NCI-H1092 treated with DMSO at 0.1 percent for 48 hours (cell line): ENCODE measurements at regions not wholly inside any gene's neighbourhood (a gene's known extent, or its start where the extent isn't known, plus 50 kb on each side); places are given as distances from the start of the nearest gene placed in this dataset.

Source experiments
- DNase-seq: peaks from one replicate; lab custom pipeline; 2025; lab: John Stamatoyannopoulos, UW

DNA sequence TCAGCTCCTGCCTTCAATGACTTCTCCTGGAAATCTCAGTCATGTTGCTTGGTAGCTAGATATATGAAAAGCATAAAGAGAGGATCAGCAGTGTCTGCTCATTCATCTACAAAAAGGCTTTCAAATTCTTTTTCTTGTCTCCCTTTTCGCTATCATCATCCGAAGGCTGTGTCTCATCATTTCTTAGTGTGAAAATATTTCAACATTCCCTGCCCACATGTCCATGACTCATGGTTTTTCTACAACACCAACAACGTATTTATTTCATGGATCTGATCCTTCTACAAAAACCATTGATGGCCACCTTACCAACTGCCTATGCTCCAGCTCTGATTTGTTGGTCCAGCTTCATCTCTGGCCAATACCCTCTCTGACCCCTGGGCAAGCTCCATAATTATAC is 472.5 kb upstream of the GHITM start:
- no peak for DNase-seq

DNA sequence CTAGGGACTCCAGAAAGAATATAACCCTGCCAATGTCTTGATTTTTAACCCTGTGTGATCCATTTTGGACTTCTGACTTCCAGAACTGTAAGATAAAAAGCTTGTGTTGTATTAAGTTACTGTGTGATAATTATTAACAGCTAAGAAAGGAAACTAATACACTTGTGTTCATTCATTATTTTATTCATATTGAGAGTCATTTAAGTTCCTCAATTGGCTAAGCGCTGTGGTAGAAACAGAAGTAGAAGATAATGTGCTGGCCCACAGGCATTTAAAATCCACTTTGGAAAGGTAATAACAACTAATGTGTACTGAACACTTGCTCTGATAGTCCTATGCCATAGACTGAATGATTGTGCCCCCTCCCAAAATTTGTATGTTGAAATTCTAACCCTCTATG is 471.7 kb upstream of the GHITM start:
- no peak for DNase-seq

DNA sequence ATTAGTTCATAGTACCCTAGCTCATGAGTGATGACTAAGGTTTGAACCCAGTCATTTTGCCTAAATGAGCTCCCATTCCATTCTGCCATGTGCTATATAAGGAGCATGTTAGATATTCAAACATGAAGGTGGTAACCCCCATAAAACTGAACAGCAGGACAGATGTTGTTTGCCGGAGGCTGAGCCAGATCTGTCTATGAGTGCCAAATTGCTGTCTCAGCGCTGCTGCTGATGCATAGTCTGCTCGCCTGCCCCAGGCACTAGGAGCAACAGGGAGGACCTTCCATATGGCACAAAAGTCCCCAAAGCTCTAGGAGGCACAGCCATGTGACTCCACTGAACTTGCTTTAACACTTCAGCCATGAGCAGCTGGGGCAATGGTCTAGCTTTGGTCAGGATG is 466.0 kb upstream of the GHITM start:
- DNase-seq: no peak

DNA sequence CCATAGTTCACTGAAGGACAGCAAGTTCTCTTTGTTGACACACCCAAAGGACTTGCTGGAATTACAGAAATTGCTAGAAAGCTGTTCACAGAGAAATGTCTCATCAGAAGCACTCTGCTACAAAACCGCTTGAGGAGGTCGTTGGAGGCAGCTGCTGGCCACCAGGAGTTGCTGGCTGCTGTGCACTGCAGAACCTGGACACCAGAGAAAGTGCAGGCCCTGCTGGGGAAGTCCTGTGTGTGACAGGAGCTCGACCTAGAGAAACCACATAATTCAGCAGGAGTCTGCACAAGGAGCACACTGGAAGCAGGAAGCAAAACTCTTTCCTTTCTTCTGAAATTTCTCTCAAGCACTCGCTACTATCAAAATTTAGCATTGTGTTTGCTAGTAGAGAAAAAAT is 461.5 kb upstream of the GHITM start:
- DNase-seq: no peak

DNA sequence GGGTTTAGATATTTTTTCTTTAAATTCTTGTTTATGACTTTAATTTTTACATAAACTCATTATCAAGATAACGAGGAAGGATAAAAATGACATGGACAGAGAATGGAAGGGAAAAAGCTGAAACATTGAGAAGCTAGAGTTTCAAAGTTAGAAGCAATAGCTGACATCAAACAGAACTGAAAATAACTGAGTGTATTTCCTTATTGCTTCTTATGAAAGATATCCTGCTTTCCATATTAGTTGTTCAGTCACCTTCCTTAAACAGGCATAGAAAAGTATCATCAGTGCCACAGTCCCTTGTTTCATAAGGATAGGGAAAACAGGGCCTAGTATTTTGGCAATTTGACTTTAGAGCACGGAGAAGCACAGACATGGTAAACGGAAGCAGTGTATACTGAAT is 460.5 kb upstream of the GHITM start:
- DNase-seq: no peak

DNA sequence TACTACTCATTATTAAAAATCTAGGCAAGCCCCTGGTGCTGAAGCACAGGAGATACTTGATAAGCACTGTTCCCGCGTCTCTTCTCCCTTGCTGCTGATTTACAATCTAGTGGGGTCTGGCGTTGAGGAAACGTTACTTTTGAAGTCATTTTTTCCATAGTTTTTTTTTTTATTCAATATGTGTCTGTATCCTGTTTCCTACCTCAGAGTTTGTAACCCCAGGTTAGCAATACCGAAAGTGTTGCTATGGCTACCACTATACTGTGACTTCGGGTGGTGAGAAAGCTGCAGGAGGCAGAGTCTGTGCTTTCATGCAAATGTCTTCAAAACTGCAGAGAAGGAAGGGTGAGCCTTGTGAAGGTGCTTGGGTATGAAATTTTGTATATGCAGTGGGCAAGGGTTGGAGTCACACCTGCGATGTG is 458.8 kb upstream of the GHITM start:
- DNase-seq: no peak

DNA sequence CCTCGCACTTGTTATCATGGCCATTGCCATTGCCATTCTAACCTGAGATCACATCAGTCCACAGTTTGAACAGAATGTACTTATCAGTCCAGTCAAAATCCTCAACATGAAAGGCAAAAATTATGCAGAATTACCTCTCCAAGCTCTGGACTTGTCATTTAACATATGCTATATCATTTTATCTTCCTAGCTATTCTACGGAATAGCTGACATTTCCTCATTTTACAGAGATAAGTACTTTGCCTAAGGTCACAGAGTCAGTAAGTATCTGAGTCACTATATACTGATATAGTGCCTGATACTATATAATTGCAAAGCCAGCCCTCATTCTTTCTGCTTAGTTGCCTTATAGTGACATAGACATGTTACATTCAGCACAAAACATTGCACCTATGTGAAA is 456.9 kb upstream of the GHITM start:
- no peak for DNase-seq

DNA sequence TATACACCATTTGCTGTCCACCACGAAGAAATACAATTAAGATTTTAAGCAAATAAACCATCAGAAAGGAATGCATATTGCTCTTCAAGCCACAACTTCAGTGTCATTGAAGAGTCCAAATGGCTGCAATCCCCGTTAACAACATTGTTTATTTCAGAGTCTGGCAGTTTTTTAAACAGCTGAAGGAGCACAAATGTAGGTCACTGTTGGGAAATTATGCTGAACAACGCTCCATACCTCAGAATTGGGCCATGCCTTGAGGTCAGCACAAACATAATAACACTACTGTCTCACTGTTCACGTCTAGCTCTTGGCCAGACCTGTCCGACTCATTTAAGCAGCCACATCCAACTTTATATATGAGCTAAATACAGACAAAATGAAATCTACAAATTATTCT is 453.9 kb upstream of the GHITM start:
- DNase-seq: no peak

DNA sequence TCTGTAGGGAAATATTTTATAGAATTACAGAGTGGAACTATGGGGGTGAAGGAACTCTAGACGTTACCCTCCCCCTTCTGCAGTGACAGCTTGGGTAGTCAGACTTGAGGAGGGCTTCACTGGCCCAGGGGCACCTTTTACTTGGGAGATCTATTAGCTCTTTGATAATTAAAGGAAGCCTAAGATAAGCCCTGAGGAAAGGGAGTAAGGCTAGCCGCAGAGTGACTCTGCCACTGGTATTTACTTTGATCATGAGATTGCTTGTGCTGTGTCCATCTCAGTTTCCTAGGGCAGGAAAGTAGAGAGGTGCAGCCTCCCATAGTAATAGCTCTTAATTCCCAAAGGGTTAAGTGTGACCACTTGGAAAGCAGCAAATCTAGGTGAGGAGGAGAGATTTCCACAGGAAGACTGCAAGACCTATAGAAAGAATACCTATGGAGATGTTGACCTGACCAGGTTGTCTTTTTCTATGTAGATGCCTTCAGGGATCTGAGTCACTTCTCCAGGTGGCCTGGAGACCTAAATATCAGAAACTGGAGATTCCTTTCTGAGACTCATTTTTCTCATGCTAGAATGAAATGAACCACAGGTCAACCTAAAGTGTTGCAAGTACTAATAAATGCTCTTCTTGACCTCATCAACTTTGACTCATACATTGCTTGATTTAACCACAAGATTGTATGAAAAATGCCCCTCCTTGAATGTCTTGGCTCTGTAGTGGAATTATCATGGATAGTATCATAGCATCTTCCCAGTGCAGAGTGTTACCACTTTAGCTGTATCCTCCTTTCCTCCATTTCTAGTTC is 447.3 kb upstream of the GHITM start:
- no peak for DNase-seq

DNA sequence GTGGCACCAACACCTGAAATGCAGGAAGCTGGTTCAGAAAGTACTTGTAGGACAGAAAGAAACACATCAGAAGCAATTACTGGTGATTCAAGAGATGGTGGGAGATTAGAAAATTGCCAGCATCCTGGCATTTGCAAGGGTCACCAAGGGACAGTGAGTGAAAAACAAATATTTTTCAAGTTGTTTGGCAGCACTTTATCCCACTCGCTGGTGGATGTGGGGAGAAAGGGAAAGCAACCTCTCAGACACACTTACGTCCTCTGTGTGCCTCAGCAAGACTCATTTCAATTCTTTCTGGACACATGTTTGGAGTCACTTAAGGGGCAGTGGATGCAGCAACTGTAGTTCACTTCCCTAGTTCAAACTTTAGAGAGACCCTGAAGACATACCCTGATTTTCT is 440.4 kb upstream of the GHITM start:
- no peak for DNase-seq

DNA sequence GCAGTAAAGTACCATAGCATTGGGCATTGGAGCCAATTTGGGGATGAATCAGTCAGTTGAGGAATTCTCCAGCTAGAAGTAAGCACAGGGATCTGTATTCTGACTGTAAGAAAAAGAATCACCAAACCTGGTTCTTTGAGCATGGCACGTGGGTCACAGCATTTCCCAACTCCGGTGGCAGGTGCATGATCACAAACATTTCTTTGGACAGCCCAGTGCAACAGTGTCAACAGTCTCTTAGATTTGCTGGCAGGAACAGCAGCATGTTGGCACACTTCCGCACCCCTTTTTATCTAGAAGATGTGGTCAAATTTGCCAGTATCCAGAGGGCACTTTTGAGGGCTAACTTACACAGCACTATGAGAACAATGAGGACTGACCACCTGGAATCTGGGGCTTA is 437.5 kb upstream of the GHITM start:
- DNase-seq: no peak

DNA sequence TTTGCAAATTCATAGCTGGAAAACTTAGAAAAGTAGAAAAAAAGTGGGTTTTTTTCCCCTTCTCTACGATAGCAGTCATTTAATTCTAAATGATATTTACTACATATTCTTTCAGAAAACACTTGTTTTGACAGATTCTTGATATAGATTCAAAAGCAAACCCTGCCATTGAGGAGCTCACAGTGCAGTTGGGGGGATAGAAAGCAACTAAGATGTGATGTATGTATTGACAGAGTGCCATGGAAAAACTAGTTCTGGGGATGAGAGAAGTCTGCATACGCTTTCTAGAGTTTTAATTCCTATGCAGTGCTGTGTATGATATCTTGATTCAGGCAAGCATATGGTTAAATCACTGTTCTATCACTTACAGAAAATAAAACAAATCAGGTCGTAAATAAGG is 436.6 kb upstream of the GHITM start:
- no peak for DNase-seq

DNA sequence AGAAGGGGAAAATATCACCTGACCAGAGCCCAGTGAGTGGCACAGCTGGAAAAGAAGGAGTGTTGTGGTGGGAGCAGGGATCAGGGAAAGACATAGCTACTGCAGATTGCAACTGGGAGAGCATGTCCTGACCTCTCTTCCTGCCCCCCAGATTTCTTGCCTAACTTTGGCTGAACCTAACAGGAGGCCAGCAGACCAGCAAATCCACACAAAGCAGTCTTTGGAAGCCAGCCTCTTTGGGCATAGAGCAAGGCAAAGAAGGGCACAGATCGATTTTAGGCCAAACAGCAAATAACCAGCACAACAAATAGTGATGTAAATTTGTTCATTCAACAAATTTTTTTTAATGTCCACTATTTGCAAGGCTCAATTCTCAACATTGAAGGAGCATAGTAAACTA is 433.2 kb upstream of the GHITM start:
- no peak for DNase-seq

DNA sequence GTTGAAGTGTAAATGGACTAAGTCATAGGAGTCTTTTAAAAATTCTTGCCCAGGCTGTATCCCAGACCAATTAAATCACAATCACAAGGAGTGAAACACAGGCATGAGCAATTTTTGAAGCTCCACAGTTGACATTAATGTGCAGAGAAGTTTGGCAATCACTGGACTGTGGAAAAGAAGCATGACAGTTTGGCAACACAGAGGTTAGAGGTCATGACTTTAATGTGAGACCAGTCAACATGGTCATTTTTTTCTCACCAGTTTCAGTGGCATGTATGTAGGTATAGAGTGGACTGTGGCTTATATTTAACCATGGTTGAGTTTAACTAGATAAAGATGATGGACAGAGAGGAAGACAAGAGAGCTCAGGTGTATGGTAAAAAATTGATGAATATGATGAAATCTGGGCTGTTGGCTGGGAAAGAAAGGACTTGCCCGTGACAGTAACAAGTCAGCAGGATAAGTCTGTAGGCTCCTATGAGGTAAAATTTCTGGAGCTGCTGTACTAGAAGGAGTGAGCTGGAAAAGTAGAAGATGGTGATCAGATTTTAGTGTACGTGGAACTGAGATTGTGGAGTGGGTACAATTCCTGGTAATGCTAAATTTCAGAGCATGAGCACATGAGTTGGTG is 432.2 kb upstream of the GHITM start:
- DNase-seq: no peak

DNA sequence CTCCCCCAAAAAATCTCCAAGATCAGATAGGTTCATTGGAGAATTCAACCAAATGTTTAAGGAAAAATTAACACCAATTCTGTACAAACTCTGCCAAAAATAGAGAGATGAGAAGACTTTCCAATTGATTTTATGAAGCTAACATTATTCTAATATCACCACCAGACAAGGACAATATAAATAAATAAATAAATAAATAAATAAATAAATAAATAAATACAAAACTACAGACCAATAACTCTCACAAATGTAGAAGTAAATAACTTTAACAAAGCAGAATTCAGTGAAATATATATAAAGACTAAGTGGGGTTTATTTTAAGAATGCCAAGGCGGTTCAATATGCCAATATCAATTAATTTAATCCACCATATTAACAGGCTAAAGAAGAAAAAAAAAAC is 425.9 kb upstream of the GHITM start:
- no peak for DNase-seq

DNA sequence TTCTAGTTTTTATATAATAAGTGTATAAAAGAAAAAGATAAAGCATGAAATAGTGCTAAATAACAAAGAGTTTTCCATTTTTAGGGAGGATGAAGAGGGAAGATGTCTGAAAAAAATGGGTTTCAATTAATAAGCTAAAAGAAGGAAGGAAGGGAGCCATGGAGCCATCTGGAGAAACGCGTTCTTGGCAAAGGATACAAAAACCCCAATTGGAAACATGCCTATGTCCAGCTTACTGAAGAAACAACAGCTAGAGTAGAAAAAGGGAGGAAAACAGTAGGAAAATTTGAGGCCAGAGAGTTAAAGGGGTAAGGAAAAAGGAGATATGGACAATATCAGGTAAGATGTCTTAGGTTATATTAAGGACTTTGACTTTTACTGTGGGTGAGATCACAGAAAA is 416.2 kb upstream of the GHITM start:
- DNase-seq: no peak

DNA sequence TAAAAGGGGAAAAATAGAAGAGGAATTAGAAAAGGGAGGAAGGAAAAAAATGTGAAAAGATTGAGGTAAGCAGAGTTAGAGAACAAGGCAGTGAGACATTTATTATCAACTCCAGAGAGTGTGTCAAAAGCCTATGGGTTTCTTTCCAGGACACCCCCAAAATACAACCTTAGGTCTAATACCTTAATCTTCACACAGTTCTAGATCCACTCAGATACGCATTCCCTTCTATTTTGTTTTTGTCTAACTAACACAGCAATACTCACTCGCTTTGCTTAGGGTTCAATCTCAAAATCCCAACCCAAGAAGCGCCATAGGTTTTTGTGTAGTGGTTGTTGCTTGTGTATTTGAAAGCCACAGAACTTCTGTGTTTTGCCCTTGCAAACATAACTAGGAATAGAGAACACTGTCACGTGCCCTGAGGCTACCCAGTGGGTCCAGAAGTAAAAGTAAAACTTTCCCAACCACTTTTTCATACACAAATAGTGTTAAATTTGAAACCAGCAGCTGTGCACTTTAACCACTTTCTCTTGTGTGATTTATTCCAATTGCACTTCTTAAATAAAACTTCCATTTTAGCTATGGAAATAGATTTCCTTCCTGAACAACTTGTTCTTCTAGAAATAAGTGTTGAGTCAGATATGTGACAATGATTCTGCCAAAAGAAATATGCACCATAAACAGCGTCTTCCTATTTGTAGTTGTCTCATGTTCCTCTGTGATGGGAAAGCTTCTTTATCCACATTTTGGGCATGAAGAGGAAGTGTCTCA is 414.7 kb upstream of the GHITM start:
- no peak for DNase-seq

DNA sequence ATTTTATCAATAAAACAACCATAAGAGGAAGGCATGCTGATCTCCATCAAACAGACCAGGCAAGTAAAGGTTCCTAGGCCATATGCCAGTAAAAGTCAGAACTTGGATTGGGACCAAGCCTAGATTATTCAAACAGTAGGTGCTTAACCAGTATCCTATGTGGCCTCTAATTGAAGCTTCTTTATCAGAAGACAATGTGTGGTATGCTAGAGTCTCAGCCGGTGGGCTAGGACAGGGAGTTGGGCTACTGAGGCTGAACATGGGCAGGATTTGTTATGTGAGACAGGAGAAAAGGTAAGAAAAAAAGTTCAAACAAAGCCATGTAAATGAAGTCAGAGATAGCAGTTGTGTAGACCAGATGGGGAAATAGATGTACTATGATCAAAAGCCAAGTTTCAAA is 413.7 kb upstream of the GHITM start:
- DNase-seq: no peak

DNA sequence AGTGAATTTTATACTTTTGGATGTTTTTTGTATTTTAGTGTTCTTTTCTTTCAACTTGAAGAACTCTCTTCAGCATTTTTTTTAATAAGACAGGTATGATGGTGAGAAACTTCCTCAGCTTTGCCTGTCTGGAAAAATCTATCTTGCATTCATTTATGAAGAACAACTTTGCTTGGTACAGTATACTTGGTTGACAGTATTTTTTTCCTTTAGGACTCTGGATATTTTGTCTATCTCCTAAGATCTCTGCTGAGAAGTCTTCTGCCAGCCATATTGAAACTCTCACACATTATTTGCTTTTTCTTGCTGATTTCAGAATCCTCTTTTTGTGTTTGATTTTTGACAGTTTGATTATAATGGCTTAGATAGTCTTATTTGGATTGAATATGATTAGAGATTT is 405.0 kb upstream of the GHITM start:
- no peak for DNase-seq

DNA sequence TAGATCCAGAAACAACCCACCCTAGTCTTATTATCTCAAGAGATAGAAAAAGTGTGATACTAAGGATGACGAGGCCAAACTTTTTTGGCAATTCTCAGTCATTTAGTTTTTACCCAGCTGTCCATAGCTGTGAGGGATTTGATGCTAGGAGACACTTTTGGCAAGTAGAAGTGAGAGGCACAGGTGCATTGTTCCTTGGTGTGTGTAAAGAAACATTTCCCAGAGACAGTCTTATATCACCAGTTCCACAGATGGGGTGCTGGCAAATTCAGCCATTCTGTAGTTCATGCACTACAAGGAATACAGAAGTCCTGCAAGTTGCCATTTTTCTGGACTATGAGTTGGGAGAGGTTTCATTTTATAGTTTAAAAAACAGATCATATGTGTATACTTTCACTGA is 403.3 kb upstream of the GHITM start:
- no peak for DNase-seq

DNA sequence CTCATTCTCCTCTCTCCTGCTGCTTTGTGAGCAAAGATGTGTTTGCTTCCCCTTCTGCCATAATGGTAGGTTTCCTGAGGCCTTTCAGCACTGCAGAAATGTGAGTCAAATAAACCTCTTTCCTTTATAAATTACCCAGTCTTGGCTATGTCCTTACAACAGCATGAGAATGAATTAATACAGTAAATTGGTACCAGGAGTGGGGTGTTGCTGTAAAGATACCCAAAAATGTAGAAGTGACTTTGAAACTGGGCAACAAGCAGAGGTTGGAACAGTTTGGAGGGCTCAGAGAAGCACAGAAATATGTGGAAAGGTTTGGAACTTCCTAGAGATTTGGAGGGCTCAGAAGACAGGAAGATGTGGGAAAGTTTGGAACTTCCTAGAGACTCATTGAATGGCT is 388.7 kb upstream of the GHITM start:
- DNase-seq: no peak

DNA sequence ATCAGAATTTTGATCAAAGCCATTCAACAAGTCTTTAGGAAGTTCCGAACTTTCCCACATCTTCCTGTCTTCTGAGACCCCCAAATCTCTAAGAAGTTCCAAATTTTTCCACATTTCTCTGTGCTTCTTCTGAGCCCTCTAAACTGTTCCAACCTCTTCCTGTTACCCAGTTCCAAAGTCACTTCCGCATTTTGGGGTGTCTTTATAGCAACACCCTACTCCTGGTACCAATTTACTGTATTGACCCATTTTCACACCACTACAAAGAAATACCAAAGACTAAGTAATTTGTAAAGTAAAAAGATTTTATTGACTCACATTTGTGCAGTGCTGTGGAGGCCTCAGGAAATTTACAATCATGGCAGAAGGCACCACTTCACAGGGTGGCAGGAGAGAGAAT is 385.8 kb upstream of the GHITM start:
- DNase-seq: no peak

DNA sequence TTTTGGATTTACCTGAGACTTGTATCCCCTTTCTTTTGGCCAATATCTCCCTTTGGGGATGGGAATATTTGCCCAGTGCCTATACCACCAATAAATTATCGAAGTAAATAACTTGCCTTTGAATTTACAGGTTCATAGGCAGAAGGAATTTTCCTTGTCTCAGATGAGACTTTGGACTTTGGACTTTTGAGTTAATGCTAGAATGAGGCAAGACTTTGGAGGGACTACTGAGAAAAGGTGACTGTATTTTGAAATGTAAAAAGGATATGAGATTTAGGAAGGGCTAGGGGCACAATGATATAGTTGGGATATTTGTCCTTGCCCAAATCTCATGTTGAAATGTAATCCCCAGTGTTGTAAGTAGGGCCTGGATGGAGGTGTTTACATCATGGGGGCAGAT is 384.5 kb upstream of the GHITM start:
- no peak for DNase-seq
